ENCODE measurements at regions not wholly inside any gene's neighbourhood (a gene's known extent, or its start where the extent isn't known, plus 50 kb on each side); places are given as distances from the start of the nearest gene placed in this dataset.

GRCh38 chr5:8895062-8895461 lies 650.8 kb downstream of the SEMA5A start:
- TF ChIP-seq POLR2A (IDR thresholded peaks at IDR 0.05) (no peak), CTCF (IDR thresholded peaks at IDR 0.05) (no peak)
